ENCODE measurements at regions not wholly inside any gene's neighbourhood (a gene's known extent, or its start where the extent isn't known, plus 50 kb on each side); places are given as distances from the start of the nearest gene placed in this dataset.

- TF ChIP-seq REST (IDR thresholded peaks at IDR 0.05; ENCODE audit: insufficient read depth in 1 of 2, low read depth in 2 of 2, low read length in 2 of 2) (no peak), POLR2AphosphoS5 (IDR thresholded peaks at IDR 0.05; ENCODE audit: low read depth, low read length) (no peak), TAF1 (IDR thresholded peaks at IDR 0.05; ENCODE audit: borderline replicate concordance, insufficient read depth, low read length) (no peak), FOXP2 (optimal IDR thresholded peaks at IDR 0.05; ENCODE audit: borderline replicate concordance, extremely low read depth, extremely low read length, insufficient read depth) (no peak), SIN3A (IDR thresholded peaks at IDR 0.05; ENCODE audit: borderline replicate concordance, insufficient read depth, low read length) (no peak)
Measured at GRCh38 chr20:61002090-61002489, 250.0 kb upstream of the CDH4 start.

GRCh38 chr20:61014491-61014890, 237.6 kb upstream of the CDH4 start:
- TF ChIP-seq REST (IDR thresholded peaks at IDR 0.05; ENCODE audit: insufficient read depth in 1 of 2, low read depth in 2 of 2, low read length in 2 of 2), result no peak
- TF ChIP-seq POLR2AphosphoS5 (IDR thresholded peaks at IDR 0.05; ENCODE audit: low read depth, low read length), result no peak
- TF ChIP-seq FOXP2 (optimal IDR thresholded peaks at IDR 0.05; ENCODE audit: borderline replicate concordance, extremely low read depth, extremely low read length, insufficient read depth), result no peak
- no peak for TF ChIP-seq SIN3A (IDR thresholded peaks at IDR 0.05; ENCODE audit: borderline replicate concordance, insufficient read depth, low read length)
- TF ChIP-seq TAF1 (IDR thresholded peaks at IDR 0.05; ENCODE audit: borderline replicate concordance, insufficient read depth, low read length), result no peak

- TF ChIP-seq TAF1 (IDR thresholded peaks at IDR 0.05; ENCODE audit: borderline replicate concordance, insufficient read depth, low read length), result no peak
- TF ChIP-seq POLR2AphosphoS5 (IDR thresholded peaks at IDR 0.05; ENCODE audit: low read depth, low read length), result no peak
- TF ChIP-seq SIN3A (IDR thresholded peaks at IDR 0.05; ENCODE audit: borderline replicate concordance, insufficient read depth, low read length), result no peak
- TF ChIP-seq REST (IDR thresholded peaks at IDR 0.05; ENCODE audit: insufficient read depth in 1 of 2, low read depth in 2 of 2, low read length in 2 of 2), result no peak
- no peak for TF ChIP-seq FOXP2 (optimal IDR thresholded peaks at IDR 0.05; ENCODE audit: borderline replicate concordance, extremely low read depth, extremely low read length, insufficient read depth)
Measured at GRCh38 chr20:61015602-61016001, 236.5 kb upstream of the CDH4 start.

- no peak for TF ChIP-seq FOXP2 (optimal IDR thresholded peaks at IDR 0.05; ENCODE audit: borderline replicate concordance, extremely low read depth, extremely low read length, insufficient read depth)
- no peak for TF ChIP-seq POLR2AphosphoS5 (IDR thresholded peaks at IDR 0.05; ENCODE audit: low read depth, low read length)
- no peak for TF ChIP-seq TAF1 (IDR thresholded peaks at IDR 0.05; ENCODE audit: borderline replicate concordance, insufficient read depth, low read length)
- no peak for TF ChIP-seq SIN3A (IDR thresholded peaks at IDR 0.05; ENCODE audit: borderline replicate concordance, insufficient read depth, low read length)
- no peak for TF ChIP-seq REST (IDR thresholded peaks at IDR 0.05; ENCODE audit: insufficient read depth in 1 of 2, low read depth in 2 of 2, low read length in 2 of 2)
Measured at GRCh38 chr20:61019322-61019721, 232.7 kb upstream of the CDH4 start.

GRCh38 chr20:61023612-61024011, 228.4 kb upstream of the CDH4 start:
- no peak for TF ChIP-seq SIN3A (IDR thresholded peaks at IDR 0.05; ENCODE audit: borderline replicate concordance, insufficient read depth, low read length)
- TF ChIP-seq TAF1 (IDR thresholded peaks at IDR 0.05; ENCODE audit: borderline replicate concordance, insufficient read depth, low read length), result no peak
- TF ChIP-seq FOXP2 (optimal IDR thresholded peaks at IDR 0.05; ENCODE audit: borderline replicate concordance, extremely low read depth, extremely low read length, insufficient read depth), result no peak
- no peak for TF ChIP-seq POLR2AphosphoS5 (IDR thresholded peaks at IDR 0.05; ENCODE audit: low read depth, low read length)
- TF ChIP-seq REST (IDR thresholded peaks at IDR 0.05; ENCODE audit: insufficient read depth in 1 of 2, low read depth in 2 of 2, low read length in 2 of 2), result no peak

All from PFSK-1 (cell line).